Fibroblast of skin of left quadriceps (primary cell): ENCODE measurements at regions not wholly inside any gene's neighbourhood (a gene's known extent, or its start where the extent isn't known, plus 50 kb on each side); places are given as distances from the start of the nearest gene placed in this dataset.
A peak's percentile ranks its signal among the peaks of the same experiment; 100 is the strongest.
"Not testable (repeated sequence)": the region's sequence is repeated elsewhere in the genome, so short reads cannot be mapped to it uniquely, and the experiment has no call there.

Source experiments
- DNase-seq, 2 experiments: peaks; one replicate each; pipeline ENCODE4 v3.0.0-alpha.2; 2013; ENCODE audit warnings: low read depth in 2 of 2

DNA sequence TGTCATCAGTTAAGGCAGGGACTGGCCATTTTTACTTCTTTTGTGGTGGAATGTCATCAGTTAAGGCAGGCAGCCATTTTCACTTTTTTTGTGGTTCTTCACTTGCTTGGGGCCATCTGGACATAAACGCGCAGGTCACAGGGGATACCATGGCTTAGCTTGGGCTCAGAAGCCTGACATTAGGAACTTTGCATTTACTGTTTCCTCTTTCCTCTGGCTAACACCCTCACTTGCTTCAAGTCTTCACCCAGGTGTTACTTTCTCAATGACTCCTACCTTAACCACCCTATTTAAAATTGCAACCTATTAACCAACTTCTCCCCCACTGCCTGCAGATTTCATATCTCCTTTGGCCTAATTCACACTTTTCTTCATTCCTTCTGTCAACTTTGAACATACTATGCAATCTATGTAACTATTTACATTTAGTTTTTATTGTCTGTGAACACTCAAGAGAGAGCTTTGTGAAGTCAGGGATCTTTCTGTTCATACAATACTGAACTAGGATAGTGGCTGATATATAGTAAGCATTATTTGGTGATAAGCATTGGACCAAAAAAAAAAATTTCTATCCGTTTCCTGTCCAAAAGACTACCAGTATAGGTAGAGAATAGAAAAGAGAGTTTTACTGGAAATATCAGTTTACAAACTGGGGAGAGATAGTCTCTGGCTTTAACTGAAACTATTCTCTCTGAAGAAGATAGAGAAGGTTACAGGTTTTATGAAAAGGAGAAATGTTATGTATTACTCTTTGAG, 600.1 kb upstream of the ZNF804A start:
- DNase-seq, result no peak

DNA sequence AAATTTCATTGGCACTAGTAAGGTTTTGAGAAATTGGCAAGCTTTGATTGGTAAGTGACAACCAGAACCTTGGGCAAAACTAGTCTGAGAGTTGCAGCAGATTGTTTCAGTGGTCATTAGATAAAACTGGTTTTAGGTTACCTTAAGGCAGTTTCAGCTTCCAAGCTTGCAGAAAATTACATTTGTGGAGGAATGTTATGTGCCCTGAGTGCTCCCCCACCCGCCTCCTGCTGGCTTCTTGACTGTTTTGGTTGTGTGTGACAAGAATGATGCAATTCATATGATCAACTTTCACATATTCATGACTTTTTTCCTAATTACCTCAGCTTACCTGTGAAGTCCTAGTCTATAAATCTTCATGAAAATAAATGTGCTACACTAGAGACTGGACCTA, 599.5 kb upstream of the ZNF804A start:
- no peak for DNase-seq

GRCh38 chr2:184004289-184004947, 593.9 kb upstream of the ZNF804A start:
- peak in 1 of 2 experiments; percentile 0 for DNase-seq

DNA sequence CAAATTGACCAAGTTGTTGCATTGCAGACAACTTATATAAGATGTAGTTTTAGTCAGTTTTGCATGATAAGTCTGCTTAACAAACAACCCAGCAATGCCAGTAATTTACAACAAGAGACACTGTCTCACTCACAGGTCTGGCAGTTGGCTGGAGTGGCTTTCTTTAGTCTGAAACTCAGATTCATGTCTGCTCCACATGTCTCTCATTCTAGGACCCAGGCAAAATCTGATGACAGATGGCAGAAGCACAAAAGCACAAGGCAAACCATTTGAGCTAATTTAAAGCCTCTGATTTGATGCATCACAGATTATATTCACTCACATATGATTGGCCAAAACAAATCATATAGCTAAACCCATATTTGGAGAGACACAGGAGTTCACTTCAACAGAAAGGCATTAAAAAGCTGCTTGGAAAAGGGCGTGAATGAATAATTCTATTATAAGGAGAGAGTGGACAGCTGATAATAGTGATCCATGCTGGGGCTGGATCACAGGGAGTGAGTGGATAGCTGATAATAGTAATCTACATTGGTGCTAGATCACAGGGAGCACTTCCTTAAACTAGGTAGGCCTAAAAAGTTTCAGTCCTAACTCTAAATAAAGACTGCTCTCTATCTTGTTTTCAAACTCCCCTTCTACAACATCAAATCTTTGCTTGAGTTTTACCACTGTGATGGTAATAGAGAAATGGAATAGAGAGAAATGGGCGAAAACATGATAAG, 593.2 kb upstream of the ZNF804A start:
- DNase-seq, result no peak

DNA sequence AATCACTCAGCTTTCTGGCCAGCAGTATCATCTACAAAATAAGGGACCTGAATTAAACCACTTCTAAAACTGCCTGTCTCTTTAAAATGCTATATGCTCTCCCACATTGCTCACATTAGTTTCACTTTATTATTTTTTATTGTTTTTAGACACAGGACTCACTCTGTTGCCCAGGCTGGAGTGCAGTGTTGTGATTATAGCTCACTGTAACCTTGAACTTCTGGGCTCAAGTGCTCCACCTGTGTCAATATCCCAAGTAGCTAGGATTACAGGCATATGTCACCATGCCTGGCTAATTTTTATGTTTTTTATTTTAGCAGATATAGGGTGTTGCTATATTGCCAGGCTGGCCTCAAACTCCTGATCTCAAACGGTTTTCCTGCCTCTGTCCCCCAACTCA, 591.3 kb upstream of the ZNF804A start:
- no peak for DNase-seq

GRCh38 chr2:184026961-184027360, 571.4 kb upstream of the ZNF804A start:
- no peak for DNase-seq

- DNase-seq, result no peak
These were observed 568.1 kb upstream of the ZNF804A start for GRCh38 chr2:184030245-184030644.

- DNase-seq, result no peak
These were observed 567.3 kb upstream of the ZNF804A start for GRCh38 chr2:184030989-184031388.

DNA sequence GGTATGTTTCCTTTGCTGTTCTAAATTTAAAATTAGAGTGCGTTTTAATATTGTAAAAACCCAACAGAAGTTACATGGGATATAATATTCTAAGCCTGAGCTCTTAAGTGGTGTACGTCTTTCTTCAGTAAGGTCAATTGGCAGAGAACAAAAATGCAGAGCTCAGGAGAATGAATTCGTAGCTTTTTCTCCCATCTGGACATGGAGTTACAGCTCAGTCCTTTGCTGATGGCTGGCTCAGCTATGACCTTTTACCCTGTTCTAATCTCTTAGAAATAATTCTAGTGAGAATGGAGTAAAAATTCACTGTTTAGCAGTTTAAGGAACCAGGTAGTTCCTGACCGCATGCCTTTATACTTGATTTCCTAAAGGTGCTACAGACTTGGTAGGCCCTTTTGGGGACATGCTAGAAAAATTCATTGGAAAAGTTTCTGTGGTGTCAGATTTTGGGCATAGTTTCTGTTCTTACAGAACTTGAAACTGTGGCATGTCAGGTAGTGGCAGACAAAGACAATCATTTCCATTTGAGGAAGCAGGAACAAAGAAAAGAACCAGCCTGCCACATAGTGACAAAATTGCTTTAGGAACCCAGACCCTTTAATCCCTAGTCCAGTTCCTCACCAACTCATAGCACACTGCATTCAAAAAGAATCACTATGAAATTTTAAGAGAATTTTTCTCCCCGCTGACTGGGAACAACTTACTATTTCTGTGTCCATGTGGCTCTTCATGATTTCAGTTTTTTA, 566.8 kb upstream of the ZNF804A start:
- no peak for DNase-seq

- DNase-seq, result no peak
These were observed 565.3 kb upstream of the ZNF804A start for GRCh38 chr2:184032983-184033382.

- no peak for DNase-seq
These were observed 561.1 kb upstream of the ZNF804A start for GRCh38 chr2:184037273-184037672.

GRCh38 chr2:184039493-184039892, 558.8 kb upstream of the ZNF804A start:
- DNase-seq, result no peak

GRCh38 chr2:184040230-184040629, 558.1 kb upstream of the ZNF804A start:
- no peak for DNase-seq

GRCh38 chr2:184041077-184041476, 557.3 kb upstream of the ZNF804A start:
- DNase-seq, result no peak

DNA sequence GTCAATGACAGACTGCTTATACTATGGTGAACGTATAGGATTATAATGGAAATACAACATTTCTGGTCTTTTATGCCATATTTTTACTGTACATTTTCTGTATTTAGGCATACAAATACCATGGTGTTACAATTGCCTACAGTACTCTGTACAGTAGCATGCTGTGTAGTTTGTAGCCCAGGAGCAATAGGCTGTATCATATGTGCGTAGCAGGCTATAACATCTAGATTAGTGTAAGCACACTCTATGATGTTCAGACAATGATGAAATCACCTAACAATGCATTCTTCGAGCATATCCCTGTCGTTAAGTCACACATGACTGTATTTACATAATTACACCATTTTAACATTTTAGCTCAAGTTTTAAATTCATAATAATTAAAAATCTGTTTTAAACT, 556.6 kb upstream of the ZNF804A start:
- DNase-seq, result no peak

- DNase-seq, result no peak
These were observed 550.8 kb upstream of the ZNF804A start for GRCh38 chr2:184047536-184047935.

- DNase-seq, result no peak
These were observed 548.8 kb upstream of the ZNF804A start for GRCh38 chr2:184049566-184049965.

DNA sequence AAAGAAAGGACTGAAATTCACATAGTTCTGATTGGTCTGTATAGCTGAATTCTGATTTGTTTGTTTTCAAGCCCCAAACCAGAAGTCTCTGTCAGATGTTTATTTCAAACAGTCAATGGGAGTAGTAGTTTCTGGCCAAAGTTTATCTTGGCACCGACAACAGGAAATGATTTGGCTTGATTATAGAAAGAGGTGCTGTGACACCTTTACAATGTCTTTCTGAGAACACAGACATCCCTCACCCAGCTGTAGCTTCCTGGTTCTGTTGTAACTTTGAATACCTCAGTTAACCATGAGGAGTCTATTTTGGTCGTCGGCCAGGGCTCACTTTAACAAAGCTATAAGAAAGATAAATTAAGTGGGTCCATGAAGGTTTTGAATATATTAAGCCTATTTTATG, 545.0 kb upstream of the ZNF804A start:
- DNase-seq, result no peak

DNA sequence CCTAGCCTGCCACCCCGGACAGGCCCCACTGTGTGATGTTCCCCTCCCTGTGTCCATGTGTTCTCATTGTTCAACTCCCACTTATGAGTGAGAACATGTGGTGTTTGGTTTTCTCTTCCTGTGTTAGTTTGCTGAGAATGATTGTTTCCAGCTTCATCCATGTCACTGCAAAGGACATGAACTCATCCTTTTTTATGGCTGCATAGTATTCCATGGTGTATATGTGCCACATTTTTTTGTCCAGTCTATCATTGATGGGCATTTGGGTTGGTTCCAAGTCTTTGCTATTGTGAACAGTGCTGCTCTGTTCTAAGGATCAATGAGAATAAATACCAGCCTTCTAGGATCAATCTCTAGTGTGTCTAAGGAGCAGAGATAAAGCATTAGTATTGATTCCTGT, 543.9 kb upstream of the ZNF804A start:
- DNase-seq, result not testable (repeated sequence)

DNA sequence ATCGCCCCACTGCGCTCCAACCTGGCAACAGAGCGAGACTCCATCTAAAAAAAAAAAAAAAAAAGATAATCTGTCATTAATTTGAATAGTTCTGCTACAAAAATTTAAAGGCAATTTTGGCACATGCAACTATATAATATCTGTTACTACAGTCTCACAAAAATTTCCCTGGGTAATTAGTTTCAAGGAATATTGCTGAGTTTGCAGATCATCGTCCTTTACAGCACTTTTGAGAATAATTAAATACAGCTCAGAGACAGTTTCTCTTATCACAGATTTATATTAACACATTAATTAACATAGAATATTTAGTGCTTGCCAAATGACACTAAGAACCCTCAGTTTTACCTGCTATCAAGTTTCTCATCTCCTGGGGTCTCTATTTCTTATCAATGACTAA, 540.4 kb upstream of the ZNF804A start:
- no peak for DNase-seq

GRCh38 chr2:184060268-184060667, 538.1 kb upstream of the ZNF804A start:
- not testable (repeated sequence) for DNase-seq

GRCh38 chr2:184067502-184067901, 530.8 kb upstream of the ZNF804A start:
- no peak for DNase-seq
